ENCODE measurements at regions not wholly inside any gene's neighbourhood (a gene's known extent, or its start where the extent isn't known, plus 50 kb on each side); places are given as distances from the start of the nearest gene placed in this dataset.

DNA sequence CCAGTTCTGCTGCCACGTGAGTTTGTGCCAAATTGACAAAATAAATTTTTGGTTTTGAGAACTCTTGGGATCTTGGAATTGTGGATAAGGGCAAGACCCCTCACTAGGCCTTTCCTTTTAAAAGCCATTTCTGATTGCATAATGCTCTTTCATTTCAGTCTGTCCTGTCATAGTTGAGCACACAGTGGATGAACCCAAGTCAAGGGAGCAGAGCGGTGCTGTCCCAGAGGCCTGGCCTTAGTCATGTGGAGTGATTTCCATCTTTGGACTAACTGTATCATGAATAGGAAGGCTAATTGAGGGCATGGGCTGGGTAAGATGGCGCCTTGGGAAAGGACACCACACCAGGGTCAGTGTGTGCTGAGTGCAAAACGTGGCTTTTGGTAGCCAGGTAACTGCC lies 304.0 kb downstream of the UACA start:
- Histone ChIP-seq H3K9me3 (ENCODE audit: control insufficient read depth, low read length) (no peaks in the 10 kb centered on the region), H2AFZ (no peak overlapping the region), H3K4me1 (peaks cover 5% of the 10 kb centered on the region), H3K9ac (no peak overlapping the region), H3K36me3 (ENCODE audit: control insufficient read depth, insufficient read depth, low read length) (no peaks in the 10 kb centered on the region), H3K4me3 (ENCODE audit: low read depth, low read length) (no peak overlapping the region), H3K27ac (no peak overlapping the region), H3K79me2 (no peaks in the 10 kb centered on the region), H3K4me2 (ENCODE audit: low read length) (no peak overlapping the region), H3K27me3 (ENCODE audit: control insufficient read depth, insufficient read depth, low read length) (no peaks in the 10 kb centered on the region)
- no peak for TF ChIP-seq CTCF (IDR thresholded peaks at IDR 0.05)

DNA sequence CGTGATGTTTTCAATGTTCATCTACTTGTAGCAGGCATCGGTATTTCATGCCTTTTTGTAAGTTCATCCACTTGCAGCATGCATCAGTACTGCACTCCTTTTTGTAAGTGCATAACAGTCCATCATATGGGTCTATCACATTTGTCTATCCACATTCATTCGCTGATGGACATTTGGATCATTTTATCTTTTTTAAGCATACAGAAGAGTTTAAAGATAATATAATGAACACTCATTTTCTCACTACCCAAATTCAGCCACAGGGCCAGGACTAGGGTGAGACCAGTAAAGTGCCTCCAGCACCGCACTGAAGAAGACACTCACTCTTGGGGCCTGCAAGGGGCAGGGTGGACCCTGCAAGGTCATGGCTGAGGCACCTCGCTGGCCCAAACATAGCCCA lies 309.6 kb downstream of the UACA start:
- no peak for TF ChIP-seq CTCF (IDR thresholded peaks at IDR 0.05)
- Histone ChIP-seq H3K4me1 (no peaks in the 10 kb centered on the region), H3K4me2 (ENCODE audit: low read length) (no peak overlapping the region), H3K9ac (no peak overlapping the region), H3K27ac (no peak overlapping the region), H3K36me3 (ENCODE audit: control insufficient read depth, insufficient read depth, low read length) (no peaks in the 10 kb centered on the region), H3K79me2 (no peaks in the 10 kb centered on the region), H3K4me3 (ENCODE audit: low read depth, low read length) (no peak overlapping the region), H2AFZ (no peak overlapping the region), H3K27me3 (ENCODE audit: control insufficient read depth, insufficient read depth, low read length) (no peaks in the 10 kb centered on the region), H3K9me3 (ENCODE audit: control insufficient read depth, low read length) (no peaks in the 10 kb centered on the region)

GRCh38 chr15:70453238-70453637 lies 310.1 kb downstream of the UACA start:
- H3K27ac ChIP-seq, result no peak overlapping the region
- no peak for TF ChIP-seq CTCF (IDR thresholded peaks at IDR 0.05)
- H3K9ac ChIP-seq, result no peak overlapping the region
- no peaks in the 10 kb centered on the region for H3K4me1 ChIP-seq
- H3K36me3 ChIP-seq (ENCODE audit: control insufficient read depth, insufficient read depth, low read length), result no peaks in the 10 kb centered on the region
- H3K4me2 ChIP-seq (ENCODE audit: low read length), result no peak overlapping the region
- no peak overlapping the region for H2AFZ ChIP-seq
- H3K79me2 ChIP-seq, result no peaks in the 10 kb centered on the region
- H3K4me3 ChIP-seq (ENCODE audit: low read depth, low read length), result no peak overlapping the region
- no peaks in the 10 kb centered on the region for H3K27me3 ChIP-seq (ENCODE audit: control insufficient read depth, insufficient read depth, low read length)
- no peaks in the 10 kb centered on the region for H3K9me3 ChIP-seq (ENCODE audit: control insufficient read depth, low read length)

GRCh38 chr15:70451821-70452653 lies 311.3 kb downstream of the UACA start:
- TF ChIP-seq CTCF (IDR thresholded peaks at IDR 0.05), result no peak

DNA sequence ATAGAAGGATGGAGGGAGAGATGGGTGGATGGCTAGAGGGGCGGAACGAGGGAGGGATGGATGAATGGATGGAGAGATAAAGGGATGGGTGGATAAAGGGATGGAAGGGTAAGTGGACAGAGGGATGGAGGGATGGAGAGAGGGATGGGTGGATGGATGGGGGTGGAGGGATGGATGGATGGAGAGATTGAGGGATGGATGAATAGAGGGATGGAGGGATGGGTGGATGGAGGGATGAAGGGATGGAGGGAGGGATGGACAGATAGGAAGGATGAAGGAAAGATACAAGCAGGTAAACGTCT lies 313.3 kb downstream of the UACA start:
- Histone ChIP-seq H3K9me3 (ENCODE audit: control insufficient read depth, low read length) (no peaks in the 10 kb centered on the region), H3K27me3 (ENCODE audit: control insufficient read depth, insufficient read depth, low read length) (no peaks in the 10 kb centered on the region)
- TF ChIP-seq CTCF (IDR thresholded peaks at IDR 0.05), result no peak

More at GRCh38 chr15:70451821-70452653, 311.3 kb downstream of the UACA start:
- H3K27me3 ChIP-seq (ENCODE audit: control insufficient read depth, insufficient read depth, low read length), result no peaks in the 10 kb centered on the region
- H3K27ac ChIP-seq, result no peak overlapping the region
- H3K4me2 ChIP-seq (ENCODE audit: low read length), result no peak overlapping the region
- no peaks in the 10 kb centered on the region for H3K79me2 ChIP-seq
- no peaks in the 10 kb centered on the region for H3K4me1 ChIP-seq
- H2AFZ ChIP-seq, result no peak overlapping the region
- H3K9ac ChIP-seq, result no peak overlapping the region
- no peaks in the 10 kb centered on the region for H3K9me3 ChIP-seq (ENCODE audit: control insufficient read depth, low read length)
- no peak overlapping the region for H3K4me3 ChIP-seq (ENCODE audit: low read depth, low read length)
- no peaks in the 10 kb centered on the region for H3K36me3 ChIP-seq (ENCODE audit: control insufficient read depth, insufficient read depth, low read length)

More for the DNA sequence above, 313.3 kb downstream of the UACA start:
- Histone ChIP-seq H3K4me1 (no peaks in the 10 kb centered on the region), H2AFZ (no peak overlapping the region), H3K36me3 (ENCODE audit: control insufficient read depth, insufficient read depth, low read length) (no peaks in the 10 kb centered on the region), H3K79me2 (no peaks in the 10 kb centered on the region), H3K27ac (no peak overlapping the region), H3K4me2 (ENCODE audit: low read length) (no peak overlapping the region), H3K4me3 (ENCODE audit: low read depth, low read length) (no peak overlapping the region), H3K9ac (no peak overlapping the region)

All from parathyroid adenoma (tissue), 2 donors.